A549 (cell line): ENCODE measurements at regions not wholly inside any gene's neighbourhood (a gene's known extent, or its start where the extent isn't known, plus 50 kb on each side); places are given as distances from the start of the nearest gene placed in this dataset.

ENCODE experiments used
- ATAC-seq, 2 experiments: fragments of 200-7000 bp in 1 of 2; fragments of >200 bp in 1 of 2; cut with Nextera tagmentation in 1 of 2; cut with Tn5 transposase in 1 of 2; 3 replicates each; pipeline versions ENCODE4 v1.8.0 to v1.9.1; 2018 to 2020; ENCODE audit warnings: mild to moderate bottlenecking in 1 of 2, moderate library complexity in 1 of 2
- CTCF ChIA-PET: fragments of 300-600 bp; sonication (Branson Sonifier 250); formaldehyde crosslinking; extraction: SDS; loops from one replicate; lab custom pipeline; 2021; ENCODE audit warnings: antibody characterized with exemption, inconsistent platforms; lab: Yijun Ruan, JAX
- POLR2A ChIA-PET: fragments of 350-600 bp; formaldehyde crosslinking; extraction: SDS; loops from one replicate; lab custom pipeline; 2021; ENCODE audit warnings: antibody characterized with exemption, inconsistent platforms; lab: Yijun Ruan, JAX
- DNase-seq, 2 experiments: peaks; one replicate each; pipeline versions ENCODE4 v3.0.0 to v3.0.0-alpha.2; 2011 to 2016; ENCODE audit warnings: low read depth in 1 of 2, low spot score in 1 of 2
- FAIRE-seq: peaks from 2 replicates; lab custom pipeline; 2011; peaks lifted over from hg19 to GRCh38; lab: Jason Lieb, UNC
- H3K27ac ChIP-seq, 2 experiments: fragments of >200 bp; sonication (Bioruptor Twin); formaldehyde crosslinking; 3 replicates each; pipeline ENCODE4 v1.5.1; 2016 to 2017
- H3K4me1 ChIP-seq: fragments of >200 bp; sonication (Bioruptor Twin); formaldehyde crosslinking; 3 replicates; pipeline ENCODE4 v1.6.1; 2016
- H3K4me2 ChIP-seq: fragments of >200 bp; sonication (Bioruptor Twin); formaldehyde crosslinking; 3 replicates; pipeline ENCODE4 v1.6.1; 2016
- H3K4me3 ChIP-seq: fragments of >200 bp; sonication (Bioruptor Twin); formaldehyde crosslinking; 3 replicates; pipeline ENCODE4 v1.5.1; 2016
- H3K9me3 ChIP-seq: fragments of >200 bp; sonication (Bioruptor Twin); formaldehyde crosslinking; 3 replicates; pipeline ENCODE4 v1.6.1; 2016
- BHLHE40 ChIP-seq: IDR thresholded peaks from 2 replicates; pipeline ENCODE4 v1.6.1; 2012; ENCODE audit warnings: low read depth, low read length, inconsistent platforms
- CBX8 ChIP-seq: fragments of 200-600 bp; sonication (generic); IDR thresholded peaks from 2 replicates; pipeline ENCODE4 v1.6.1; 2016
- CHD2 ChIP-seq: fragments of 150-350 bp; IDR thresholded peaks from 2 replicates; pipeline ENCODE4 v1.6.1; 2014; ENCODE audit warnings: low read length; ENCODE audit not compliant: partially characterized antibody
- CHD4 ChIP-seq: fragments of 200-600 bp; sonication (generic); IDR thresholded peaks from 2 replicates; pipeline ENCODE4 v1.6.1; 2016; ENCODE audit warnings: antibody characterized with exemption, mild to moderate bottlenecking, borderline replicate concordance
- EHF ChIP-seq: fragments of 250-450 bp; sonication (Bioruptor Pico); IDR thresholded peaks from 2 replicates; pipeline ENCODE4 v1.5.0; 2020; ENCODE audit warnings: mild to moderate bottlenecking
- EHMT2 ChIP-seq: fragments of 200-600 bp; sonication (generic); IDR thresholded peaks from 2 replicates; pipeline ENCODE4 v1.6.1; 2016; ENCODE audit warnings: antibody characterized with exemption, low read depth, mild to moderate bottlenecking, moderate library complexity
- ELK1 ChIP-seq: fragments of 150-350 bp; IDR thresholded peaks from 2 replicates; pipeline ENCODE4 v1.6.1; 2014; ENCODE audit warnings: low read depth, mild to moderate bottlenecking, low read length
- EP300 ChIP-seq, 2 experiments: fragments of >200 bp; sonication (Bioruptor Twin); formaldehyde crosslinking; IDR thresholded peaks; 2 replicates in 1 of 2; 3 replicates in 1 of 2; pipeline ENCODE4 v1.6.1; 2016 to 2017
- ESRRA ChIP-seq: fragments of 150-350 bp; IDR thresholded peaks from 2 replicates; pipeline ENCODE4 v1.6.1; 2014; ENCODE audit warnings: mild to moderate bottlenecking, low read length, borderline replicate concordance
- FOXS1 ChIP-seq: fragments of 250-450 bp; sonication (Bioruptor Pico); IDR thresholded peaks from 2 replicates; pipeline ENCODE4 v1.5.0; 2020; ENCODE audit warnings: mild to moderate bottlenecking, moderate library complexity
- HES2 ChIP-seq: fragments of >200 bp; sonication (Bioruptor Twin); formaldehyde crosslinking; IDR thresholded peaks from 2 replicates; pipeline ENCODE4 v1.6.1; 2016
- HOXB5 ChIP-seq: fragments of 250-450 bp; sonication (Bioruptor Pico); IDR thresholded peaks from 2 replicates; pipeline ENCODE4 v1.5.0; 2020; ENCODE audit warnings: mild to moderate bottlenecking, moderate library complexity
- KDM1A ChIP-seq: fragments of 200-600 bp; sonication (generic); IDR thresholded peaks from 2 replicates; pipeline ENCODE4 v1.6.1; 2016; ENCODE audit warnings: low read depth, mild to moderate bottlenecking
- KDM5A ChIP-seq: fragments of 200-600 bp; sonication (generic); IDR thresholded peaks from 2 replicates; pipeline ENCODE4 v1.6.1; 2016; ENCODE audit warnings: antibody characterized with exemption, mild to moderate bottlenecking
- MAZ ChIP-seq: fragments of 150-350 bp; IDR thresholded peaks from 2 replicates; pipeline ENCODE4 v1.6.1; 2014; ENCODE audit warnings: antibody characterized with exemption, low read depth, low read length, borderline replicate concordance
- MYC ChIP-seq: IDR thresholded peaks from 2 replicates; pipeline ENCODE4 v1.6.1; 2012; ENCODE audit warnings: mild to moderate bottlenecking, inconsistent platforms, low read length, improper control_type of control experiment, borderline replicate concordance
- NFE2L2 ChIP-seq: fragments of 150-350 bp; conservative IDR thresholded peaks from 2 replicates; pipeline ENCODE4 v1.6.1; 2014; ENCODE audit warnings: low read length
- PHF8 ChIP-seq: fragments of 200-600 bp; sonication (generic); IDR thresholded peaks from 2 replicates; pipeline ENCODE4 v1.6.1; 2016; ENCODE audit warnings: low read depth, mild to moderate bottlenecking, antibody characterized with exemption, moderate library complexity, borderline replicate concordance
- RAD21 ChIP-seq, 2 experiments: fragments of >200 bp in 1 of 2; sonication (Bioruptor Twin) in 1 of 2; formaldehyde crosslinking in 1 of 2; IDR thresholded peaks in 1 of 2; conservative IDR thresholded peaks in 1 of 2; 2 replicates in 1 of 2; 3 replicates in 1 of 2; pipeline ENCODE4 v1.6.1; 2012 to 2018; ENCODE audit warnings: inconsistent platforms in 1 of 2
- RARB ChIP-seq: fragments of 250-450 bp; sonication (Bioruptor Pico); IDR thresholded peaks from 2 replicates; pipeline ENCODE4 v1.8.0; 2021; ENCODE audit warnings: mild to moderate bottlenecking, moderate library complexity
- RFX5 ChIP-seq: fragments of 450-650 bp; IDR thresholded peaks from 2 replicates; pipeline ENCODE4 v1.7.1; 2014; ENCODE audit warnings: antibody characterized with exemption, mild to moderate bottlenecking, moderate library complexity
- RNF2 ChIP-seq: fragments of 200-600 bp; sonication (generic); IDR thresholded peaks from 2 replicates; pipeline ENCODE4 v1.6.1; 2016; ENCODE audit warnings: low read depth, mild to moderate bottlenecking, antibody characterized with exemption, moderate library complexity, borderline replicate concordance
- SMC3 ChIP-seq: fragments of >200 bp; sonication (Bioruptor Twin); formaldehyde crosslinking; IDR thresholded peaks from 3 replicates; pipeline ENCODE4 v1.6.1; 2018; ENCODE audit warnings: inconsistent platforms
- SREBF2 ChIP-seq: fragments of 450-650 bp; IDR thresholded peaks from 2 replicates; pipeline ENCODE4 v1.6.1; 2014; ENCODE audit warnings: mild to moderate bottlenecking, moderate library complexity
- TFCP2L1 ChIP-seq: fragments of 250-450 bp; sonication (Bioruptor Pico); IDR thresholded peaks from 2 replicates; pipeline ENCODE4 v1.5.0; 2021; ENCODE audit warnings: mild to moderate bottlenecking
- TP53 ChIP-seq: fragments of 250-450 bp; sonication (Bioruptor Pico); IDR thresholded peaks from 2 replicates; pipeline ENCODE4 v1.5.0; 2021; ENCODE audit warnings: mild to moderate bottlenecking, moderate library complexity
- ZC3H11A ChIP-seq: fragments of 450-650 bp; IDR thresholded peaks from 2 replicates; pipeline ENCODE4 v1.6.1; 2014; ENCODE audit warnings: antibody characterized with exemption, mild to moderate bottlenecking
- ZFP36 ChIP-seq: fragments of 450-650 bp; IDR thresholded peaks from 2 replicates; pipeline ENCODE4 v1.6.1; 2014; ENCODE audit warnings: borderline replicate concordance; ENCODE audit not compliant: partially characterized antibody
- WGBS: methylation state at CpG from one replicate; pipeline ENCODE4 v1.1.6; 2017; ENCODE audit errors: missing lambda C conversion rate; 5-methylcytosine and 5-hydroxymethylcytosine counted together

GRCh38 chr22:48481748-48482147 is 1345.9 kb downstream of the BRD1 start:
- H3K27ac ChIP-seq = no peak overlapping the region
- ATAC-seq = no peak
- no peak for FAIRE-seq
- CTCF ChIA-PET = no interaction called here
- no peaks in the 10 kb centered on the region for H3K9me3 ChIP-seq
- DNase-seq = no peak
- POLR2A ChIA-PET = no interaction called here
- peaks cover 17% of the 10 kb centered on the region for H3K4me1 ChIP-seq
- WGBS = 93% methylated on average over 2 of the region's 2 CpGs
- no peak overlapping the region for H3K4me2 ChIP-seq
- H3K4me3 ChIP-seq = no peak overlapping the region
- 0 out of 2 replicates have a peak, but pooled peaks have one; percentile 33 for TF ChIP-seq KDM1A
- no peak for TF ChIP-seq PHF8
- TF ChIP-seq RNF2 = no peak
- no peak for TF ChIP-seq RFX5

- no peak for FAIRE-seq
- TF ChIP-seq KDM5A = no peak
- TF ChIP-seq TFCP2L1 (CRISPR knock-in tag) = no peak
- no peak for TF ChIP-seq ZC3H11A
- TF ChIP-seq RARB (CRISPR knock-in tag) = no peak
- TF ChIP-seq NFE2L2 = no peak
- TF ChIP-seq KDM1A = no peak
- TF ChIP-seq CHD2 = no peak
- no peak for TF ChIP-seq CHD4
- TF ChIP-seq BHLHE40 = no peak
- no peak for TF ChIP-seq RAD21 (conservative IDR thresholded peaks at IDR 0.05 in 1 of 2, IDR thresholded peaks at IDR 0.05 in 1 of 2)
- TF ChIP-seq EHMT2 = no peak
- TF ChIP-seq ELK1 = no peak
- TF ChIP-seq TP53 (CRISPR knock-in tag) = no peak
- no peak for TF ChIP-seq ESRRA
- no peak for TF ChIP-seq SREBF2
- no peak for TF ChIP-seq EHF (CRISPR knock-in tag)
- TF ChIP-seq CBX8 = no peak
- no peak for TF ChIP-seq PHF8
- ChIA-PET CTCF (no interaction called here), POLR2A (no interaction called here)
- Histone ChIP-seq H3K9me3 (no peaks in the 10 kb centered on the region), H3K4me1 (peaks cover 12% of the 10 kb centered on the region), H3K27ac (0 out of 6 replicates have a peak overlapping the region, but pooled peaks of 1 of the 2 experiments have one; percentile 31), H3K4me2 (no peak overlapping the region), H3K4me3 (no peak overlapping the region)
- ATAC-seq = no peak
- DNase-seq = no peak
- 95% methylated on average over 5 of the region's 11 CpGs for WGBS
These were observed 1349.0 kb downstream of the BRD1 start for GRCh38 chr22:48478529-48479265.

DNA sequence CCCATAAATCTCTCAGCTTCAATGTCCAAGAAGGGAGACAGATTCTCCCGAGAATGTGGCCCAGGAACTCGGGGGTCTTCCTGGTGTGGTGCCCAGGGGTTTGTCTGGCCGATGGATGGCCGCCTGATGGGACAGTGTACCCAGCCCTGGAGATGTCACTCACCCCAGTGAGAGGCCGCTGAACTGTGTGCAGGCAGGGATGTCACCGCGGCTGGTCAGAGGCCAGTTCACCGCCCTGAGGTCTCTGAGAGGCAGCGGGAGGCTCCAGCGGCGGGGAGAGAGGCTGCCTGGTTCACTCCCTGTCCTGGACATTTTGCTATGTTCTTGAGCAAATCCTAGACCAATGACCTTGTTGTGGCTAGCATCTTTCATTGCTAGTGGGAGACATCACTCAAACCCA is 1349.5 kb downstream of the BRD1 start:
- POLR2A ChIA-PET = no interaction called here
- Histone ChIP-seq H3K4me1 (peaks cover 12% of the 10 kb centered on the region), H3K27ac (0 out of 6 replicates have a peak overlapping the region, but pooled peaks of 1 of the 2 experiments have one; percentile 31), H3K9me3 (no peaks in the 10 kb centered on the region), H3K4me2 (no peak overlapping the region), H3K4me3 (no peak overlapping the region)
- no peak for TF ChIP-seq MAZ
- TF ChIP-seq KDM5A = no peak
- no peak for TF ChIP-seq KDM1A
- TF ChIP-seq FOXS1 (CRISPR knock-in tag) = no peak
- no peak for TF ChIP-seq HES2
- no peak for TF ChIP-seq TP53 (CRISPR knock-in tag)
- no peak for TF ChIP-seq MYC
- TF ChIP-seq EP300 (IDR thresholded peaks at IDR 0.05) = no peak
- TF ChIP-seq ZFP36 = no peak
- TF ChIP-seq RNF2 = no peak
- TF ChIP-seq PHF8 = no peak
- no peak for TF ChIP-seq HOXB5 (CRISPR knock-in tag)
- no peak for TF ChIP-seq SMC3
- DNase-seq (no peak), ATAC-seq (no peak), FAIRE-seq (no peak)
- CTCF ChIA-PET = no interaction called here
- 81% methylated on average over 4 of the region's 11 CpGs for WGBS
